ENCODE measurements at regions not wholly inside any gene's neighbourhood (a gene's known extent, or its start where the extent isn't known, plus 50 kb on each side); places are given as distances from the start of the nearest gene placed in this dataset.

DNA sequence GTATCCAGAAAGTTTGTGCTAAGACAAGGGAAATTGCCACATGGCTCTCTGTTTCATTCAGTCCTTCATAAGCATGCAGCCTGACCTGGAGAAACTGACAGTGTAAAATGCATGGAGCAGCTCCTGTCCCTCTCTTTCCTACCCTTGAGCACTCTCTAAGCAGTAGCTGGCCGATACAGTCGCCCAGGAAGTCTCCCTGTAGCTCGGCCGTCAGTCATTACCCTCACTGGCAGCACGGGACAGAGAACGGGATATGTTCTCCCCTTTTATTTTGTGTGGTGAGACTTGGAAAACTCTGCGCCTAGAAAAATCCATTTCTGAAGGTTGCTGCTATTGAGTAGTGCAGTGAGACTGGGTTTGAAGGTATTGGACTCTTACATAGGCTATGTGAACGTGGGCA, 56.8 kb upstream of the KCNMB1 start:
- no peak overlapping the region for H3K4me3 ChIP-seq (ENCODE audit: severe bottlenecking)
- no peaks in the 10 kb centered on the region for H3K4me1 ChIP-seq (ENCODE audit: insufficient read depth, poor library complexity, severe bottlenecking)
- H3K36me3 ChIP-seq (ENCODE audit: low read depth) = no peaks in the 10 kb centered on the region
- ATAC-seq (ENCODE audit: low read depth) (no peak), DNase-seq (ENCODE audit: low spot score) (no peak)
- TF ChIP-seq, protein P1, sequence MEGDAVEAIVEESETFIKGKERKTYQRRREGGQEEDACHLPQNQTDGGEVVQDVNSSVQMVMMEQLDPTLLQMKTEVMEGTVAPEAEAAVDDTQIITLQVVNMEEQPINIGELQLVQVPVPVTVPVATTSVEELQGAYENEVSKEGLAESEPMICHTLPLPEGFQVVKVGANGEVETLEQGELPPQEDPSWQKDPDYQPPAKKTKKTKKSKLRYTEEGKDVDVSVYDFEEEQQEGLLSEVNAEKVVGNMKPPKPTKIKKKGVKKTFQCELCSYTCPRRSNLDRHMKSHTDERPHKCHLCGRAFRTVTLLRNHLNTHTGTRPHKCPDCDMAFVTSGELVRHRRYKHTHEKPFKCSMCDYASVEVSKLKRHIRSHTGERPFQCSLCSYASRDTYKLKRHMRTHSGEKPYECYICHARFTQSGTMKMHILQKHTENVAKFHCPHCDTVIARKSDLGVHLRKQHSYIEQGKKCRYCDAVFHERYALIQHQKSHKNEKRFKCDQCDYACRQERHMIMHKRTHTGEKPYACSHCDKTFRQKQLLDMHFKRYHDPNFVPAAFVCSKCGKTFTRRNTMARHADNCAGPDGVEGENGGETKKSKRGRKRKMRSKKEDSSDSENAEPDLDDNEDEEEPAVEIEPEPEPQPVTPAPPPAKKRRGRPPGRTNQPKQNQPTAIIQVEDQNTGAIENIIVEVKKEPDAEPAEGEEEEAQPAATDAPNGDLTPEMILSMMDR (IDR thresholded peaks at IDR 0.05; ENCODE audit: poor library complexity, severe bottlenecking) = no peak
- H3K27me3 ChIP-seq (ENCODE audit: insufficient read depth, poor library complexity, severe bottlenecking) = no peaks in the 10 kb centered on the region
- peaks cover 2% of the 10 kb centered on the region for H3K9me3 ChIP-seq (ENCODE audit: severe bottlenecking)
- no peak overlapping the region for H3K27ac ChIP-seq (ENCODE audit: poor library complexity, severe bottlenecking)

DNA sequence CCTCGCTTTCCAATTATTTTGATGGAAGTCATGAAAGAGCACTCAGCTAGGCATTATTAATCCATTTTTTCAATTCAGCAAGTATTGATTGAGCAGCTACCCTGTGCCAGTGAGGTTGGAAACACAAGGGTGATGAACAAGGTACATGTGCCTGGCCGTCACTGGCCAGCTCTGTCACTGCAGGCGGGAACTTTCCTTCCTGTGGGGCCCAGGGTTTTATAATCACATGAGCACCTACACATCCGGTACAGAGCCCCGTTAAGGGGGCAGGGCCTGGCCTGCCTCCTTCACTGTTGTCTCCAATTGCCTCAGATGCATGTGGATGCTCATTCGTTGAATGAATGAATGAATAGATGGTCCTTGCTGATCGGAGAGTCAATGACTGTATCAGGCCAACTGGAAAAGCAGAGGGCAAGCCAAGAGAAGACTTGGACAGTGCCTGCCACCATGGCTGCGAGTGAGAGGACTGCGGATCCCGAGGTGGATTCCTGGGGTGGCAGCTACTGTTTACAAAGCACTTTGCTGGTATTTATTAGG, 55.9 kb upstream of the KCNMB1 start:
- TF ChIP-seq, protein P1 (IDR thresholded peaks at IDR 0.05; ENCODE audit: poor library complexity, severe bottlenecking) = no peak
- Histone ChIP-seq H3K9me3 (ENCODE audit: severe bottlenecking) (peaks cover 2% of the 10 kb centered on the region), H3K4me3 (ENCODE audit: severe bottlenecking) (no peak overlapping the region), H3K27ac (ENCODE audit: poor library complexity, severe bottlenecking) (no peak overlapping the region), H3K36me3 (ENCODE audit: low read depth) (no peaks in the 10 kb centered on the region), H3K4me1 (ENCODE audit: insufficient read depth, poor library complexity, severe bottlenecking) (no peaks in the 10 kb centered on the region), H3K27me3 (ENCODE audit: insufficient read depth, poor library complexity, severe bottlenecking) (no peaks in the 10 kb centered on the region)
- ATAC-seq (ENCODE audit: low read depth) (no peak), DNase-seq (ENCODE audit: low spot score) (no peak)

DNA sequence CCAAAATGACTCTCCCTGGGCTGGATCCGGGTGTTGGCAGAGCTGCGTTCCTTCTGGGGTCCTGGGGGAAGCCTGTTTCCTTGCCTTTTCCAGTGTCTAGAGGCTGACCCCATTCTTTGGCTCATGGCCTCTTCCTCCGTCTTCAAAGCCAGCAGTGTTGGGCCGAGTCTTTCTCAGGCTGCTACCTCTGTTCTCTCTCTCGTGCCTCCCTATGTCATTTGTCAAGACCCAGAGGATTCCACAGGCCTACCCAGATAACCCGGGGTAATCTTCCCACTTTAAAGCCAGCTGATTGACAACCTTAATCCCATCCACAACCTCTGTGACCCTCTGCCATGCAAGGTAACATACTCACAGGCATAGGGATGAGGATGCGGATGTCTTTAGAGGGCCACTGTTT, 55.0 kb upstream of the KCNMB1 start:
- DNase-seq (ENCODE audit: low spot score) (no peak), ATAC-seq (ENCODE audit: low read depth) (no peak)
- TF ChIP-seq, protein P1 (IDR thresholded peaks at IDR 0.05; ENCODE audit: poor library complexity, severe bottlenecking) = no peak
- Histone ChIP-seq H3K4me1 (ENCODE audit: insufficient read depth, poor library complexity, severe bottlenecking) (no peaks in the 10 kb centered on the region), H3K9me3 (ENCODE audit: severe bottlenecking) (peaks cover 2% of the 10 kb centered on the region), H3K4me3 (ENCODE audit: severe bottlenecking) (no peak overlapping the region), H3K27me3 (ENCODE audit: insufficient read depth, poor library complexity, severe bottlenecking) (no peaks in the 10 kb centered on the region), H3K36me3 (ENCODE audit: low read depth) (no peaks in the 10 kb centered on the region), H3K27ac (ENCODE audit: poor library complexity, severe bottlenecking) (no peak overlapping the region)

DNA sequence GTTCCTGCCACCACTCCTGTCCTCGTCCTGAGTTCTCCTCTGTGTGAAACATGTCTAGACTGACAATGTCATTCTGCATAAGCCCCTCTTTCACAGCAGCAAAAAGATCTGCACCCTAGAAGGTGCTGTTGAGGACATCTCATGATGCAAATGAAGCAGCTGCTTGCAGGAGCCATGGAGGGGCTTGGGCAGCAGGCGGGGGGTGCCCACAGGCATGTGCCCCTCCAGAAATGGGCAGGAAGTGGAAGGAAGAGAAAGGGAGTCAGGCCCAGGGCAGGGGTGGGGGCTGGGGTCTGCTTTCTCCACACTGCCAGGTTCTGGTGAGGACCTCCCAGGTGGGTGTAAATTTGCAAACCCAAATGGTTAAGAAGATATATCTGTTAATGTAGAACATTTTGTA, 54.5 kb upstream of the KCNMB1 start:
- H3K27ac ChIP-seq (ENCODE audit: poor library complexity, severe bottlenecking) = no peak overlapping the region
- no peaks in the 10 kb centered on the region for H3K36me3 ChIP-seq (ENCODE audit: low read depth)
- ATAC-seq (ENCODE audit: low read depth) = no peak
- H3K27me3 ChIP-seq (ENCODE audit: insufficient read depth, poor library complexity, severe bottlenecking) = no peaks in the 10 kb centered on the region
- H3K4me3 ChIP-seq (ENCODE audit: severe bottlenecking) = no peak overlapping the region
- no peaks in the 10 kb centered on the region for H3K4me1 ChIP-seq (ENCODE audit: insufficient read depth, poor library complexity, severe bottlenecking)
- no peak for DNase-seq (ENCODE audit: low spot score)
- TF ChIP-seq, protein P1 (IDR thresholded peaks at IDR 0.05; ENCODE audit: poor library complexity, severe bottlenecking) = no peak
- H3K9me3 ChIP-seq (ENCODE audit: severe bottlenecking) = peaks cover 2% of the 10 kb centered on the region

DNA sequence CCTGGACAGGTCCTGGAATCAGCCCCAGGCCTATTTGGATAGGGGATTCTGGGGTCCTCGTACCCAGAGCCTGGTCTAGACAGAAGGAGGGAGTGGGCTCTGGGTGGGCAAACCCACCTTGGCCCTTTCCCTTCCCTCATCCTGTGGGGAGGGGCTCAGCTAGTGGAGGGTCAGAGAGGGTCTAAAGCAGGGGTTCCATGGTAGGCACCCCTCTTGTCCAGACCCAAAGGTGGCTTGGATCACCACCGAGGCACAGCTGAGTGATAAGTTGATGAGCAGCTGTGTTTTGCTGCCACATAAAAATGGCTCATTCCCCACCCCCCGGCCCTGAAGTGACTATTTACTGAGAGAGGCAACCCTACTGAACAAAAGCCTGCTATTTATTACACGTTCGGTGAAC, 53.8 kb upstream of the KCNMB1 start:
- Histone ChIP-seq H3K4me1 (ENCODE audit: insufficient read depth, poor library complexity, severe bottlenecking) (no peaks in the 10 kb centered on the region), H3K9me3 (ENCODE audit: severe bottlenecking) (peaks cover 2% of the 10 kb centered on the region), H3K4me3 (ENCODE audit: severe bottlenecking) (no peak overlapping the region), H3K27me3 (ENCODE audit: insufficient read depth, poor library complexity, severe bottlenecking) (no peaks in the 10 kb centered on the region), H3K36me3 (ENCODE audit: low read depth) (no peaks in the 10 kb centered on the region), H3K27ac (ENCODE audit: poor library complexity, severe bottlenecking) (no peak overlapping the region)
- DNase-seq (ENCODE audit: low spot score) (no peak), ATAC-seq (ENCODE audit: low read depth) (no peak)
- TF ChIP-seq, protein P1 (IDR thresholded peaks at IDR 0.05; ENCODE audit: poor library complexity, severe bottlenecking) = no peak
